Ascending aorta (tissue), 2 donors: ENCODE measurements at regions not wholly inside any gene's neighbourhood (a gene's known extent, or its start where the extent isn't known, plus 50 kb on each side); places are given as distances from the start of the nearest gene placed in this dataset.

Source experiments
- DNase-seq, 2 donors: peaks; one replicate each; pipeline ENCODE4 v3.0.0-alpha.2; 2019; ENCODE audit warnings: low spot score in 2 of 2
- H3K27ac ChIP-seq, 2 donors: fragments of 200-600 bp; sonication (generic); one replicate each; pipeline ENCODE4 v1.5.1; 2016 to 2017; ENCODE audit warnings: mild to moderate bottlenecking in 1 of 2
- H3K27me3 ChIP-seq: fragments of 200-600 bp; sonication (generic); one replicate; pipeline ENCODE4 v1.5.1; 2017
- H3K36me3 ChIP-seq, 2 donors: fragments of 200-600 bp; sonication (generic); one replicate each; pipeline ENCODE4 v1.5.1; 2016
- H3K4me1 ChIP-seq, 2 donors: fragments of 200-600 bp; sonication (generic); one replicate each; pipeline ENCODE4 v1.5.1; 2016 to 2017; ENCODE audit warnings: mild to moderate bottlenecking in 1 of 2
- H3K4me3 ChIP-seq, 2 donors: fragments of 200-600 bp; sonication (generic); one replicate each; pipeline ENCODE4 v1.5.1; 2016 to 2017; ENCODE audit warnings: mild to moderate bottlenecking in 1 of 2
- H3K9me3 ChIP-seq, 2 donors: fragments of 200-600 bp; sonication (generic); one replicate each; pipeline ENCODE4 v1.5.1; 2016
- CTCF ChIP-seq, 3 experiments: fragments of 200-600 bp in 2 of 3; fragments of 450-650 bp in 1 of 3; sonication (generic) in 2 of 3; IDR thresholded peaks; one replicate each; pipeline ENCODE4 v1.5.1; 2016 to 2019; ENCODE audit warnings: antibody characterized with exemption in 3 of 3, mild to moderate bottlenecking in 1 of 3, moderate library complexity in 1 of 3
- intact Hi-C: fragments of 100-400 bp; cut with DNase I; formaldehyde crosslinking; loops from one replicate; pipeline ENCODE4 v1.15.1; 2023

GRCh38 chr1:90204780-90205179 is 209.9 kb downstream of the ZNF326 start:
- intact Hi-C loops = no loop called here
- no peaks in the 10 kb centered on the region for H3K9me3 ChIP-seq
- no peak overlapping the region for H3K4me3 ChIP-seq
- H3K4me1 ChIP-seq = no peaks in the 10 kb centered on the region
- no peak for TF ChIP-seq CTCF (IDR thresholded peaks at IDR 0.05)
- DNase-seq = no peak
- H3K36me3 ChIP-seq = no peaks in the 10 kb centered on the region
- no peak overlapping the region for H3K27ac ChIP-seq
- H3K27me3 ChIP-seq = no peaks in the 10 kb centered on the region

- Histone ChIP-seq H3K4me1 (no peaks in the 10 kb centered on the region), H3K36me3 (no peaks in the 10 kb centered on the region), H3K27me3 (no peaks in the 10 kb centered on the region), H3K9me3 (no peaks in the 10 kb centered on the region), H3K27ac (no peak overlapping the region), H3K4me3 (no peak overlapping the region)
- no peak for DNase-seq
- no peak for TF ChIP-seq CTCF (IDR thresholded peaks at IDR 0.05)
- intact Hi-C loops = no loop called here
Measured at GRCh38 chr1:90204023-90204590, 209.2 kb downstream of the ZNF326 start.

GRCh38 chr1:90201467-90202358 is 206.8 kb downstream of the ZNF326 start:
- DNase-seq = no peak
- intact Hi-C loops = no loop called here
- no peaks in the 10 kb centered on the region for H3K4me1 ChIP-seq
- no peaks in the 10 kb centered on the region for H3K36me3 ChIP-seq
- no peak overlapping the region for H3K4me3 ChIP-seq
- H3K9me3 ChIP-seq = no peaks in the 10 kb centered on the region
- H3K27me3 ChIP-seq = no peaks in the 10 kb centered on the region
- H3K27ac ChIP-seq = no peak overlapping the region
- no peak for TF ChIP-seq CTCF (IDR thresholded peaks at IDR 0.05)

GRCh38 chr1:90200646-90201205 is 205.8 kb downstream of the ZNF326 start:
- Histone ChIP-seq H3K9me3 (no peaks in the 10 kb centered on the region), H3K36me3 (no peaks in the 10 kb centered on the region), H3K4me3 (no peak overlapping the region), H3K4me1 (no peaks in the 10 kb centered on the region), H3K27ac (no peak overlapping the region), H3K27me3 (no peaks in the 10 kb centered on the region)
- no peak for TF ChIP-seq CTCF (IDR thresholded peaks at IDR 0.05)
- no peak for DNase-seq
- intact Hi-C loops = no loop called here

- no peak for TF ChIP-seq CTCF (IDR thresholded peaks at IDR 0.05)
- Histone ChIP-seq H3K27ac (no peak overlapping the region), H3K4me1 (no peaks in the 10 kb centered on the region), H3K9me3 (no peaks in the 10 kb centered on the region), H3K27me3 (no peaks in the 10 kb centered on the region), H3K4me3 (no peak overlapping the region), H3K36me3 (no peaks in the 10 kb centered on the region)
- no peak for DNase-seq
- intact Hi-C loops = no loop called here
Measured at GRCh38 chr1:90198616-90199332, 203.9 kb downstream of the ZNF326 start.
